Stimulated activated CD8-positive, alpha-beta memory T cell treated with anti-CD3 and anti-CD28 coated beads, Interleukin-4, amount 100 ng/mL, for 1 hour (primary cell): ENCODE measurements at regions not wholly inside any gene's neighbourhood (a gene's known extent, or its start where the extent isn't known, plus 50 kb on each side); places are given as distances from the start of the nearest gene placed in this dataset.

Experiments
- DNase-seq, 2 donors: peaks; one replicate each; pipeline ENCODE4 v3.0.0-alpha.2; 2020; ENCODE audit warnings: low read depth in 2 of 2, low spot score in 1 of 2

GRCh38 chr18:47346016-47346415 lies 94.6 kb upstream of the SKOR2 start:
- no peak for DNase-seq

DNA sequence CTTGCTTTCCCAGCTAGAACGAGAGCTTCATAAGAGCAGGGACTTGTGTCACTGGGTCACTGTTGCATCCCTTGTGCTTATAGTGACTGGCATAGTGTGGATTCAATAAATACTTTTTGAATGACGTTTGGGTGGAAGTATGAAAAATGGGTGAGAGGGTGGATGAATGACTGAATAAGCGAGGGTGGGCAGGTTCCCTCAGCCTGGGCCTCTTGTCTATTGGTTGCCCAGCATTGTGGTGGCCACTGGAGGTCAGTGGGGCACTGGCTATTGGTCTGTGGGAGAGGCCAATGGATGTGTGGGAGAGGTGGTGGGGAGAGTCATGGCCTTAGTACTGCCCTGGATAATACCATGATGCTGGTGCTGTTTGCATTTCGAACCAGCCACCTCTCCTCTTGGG lies 93.8 kb upstream of the SKOR2 start:
- DNase-seq: no peak

- no peak for DNase-seq
Observed at GRCh38 chr18:47343291-47343690, 91.8 kb upstream of the SKOR2 start.

DNA sequence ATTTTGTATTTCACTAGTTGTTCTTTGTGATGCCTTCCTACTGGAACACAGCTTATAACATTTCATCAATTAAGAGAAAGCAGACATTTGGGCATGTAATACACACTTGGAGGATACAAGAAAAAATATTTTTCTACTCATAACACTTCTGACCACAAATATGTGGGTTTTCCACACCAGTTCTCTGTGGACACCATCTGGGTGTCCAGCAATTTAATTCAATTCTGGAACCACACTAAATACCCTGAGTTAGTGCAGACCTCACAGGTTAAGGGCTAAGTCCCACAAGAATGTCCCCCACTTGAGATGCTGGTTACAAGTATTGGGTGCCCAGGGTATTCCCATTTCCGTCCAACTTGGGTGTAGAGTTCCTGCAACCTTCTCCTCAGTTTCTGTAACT lies 91.1 kb upstream of the SKOR2 start:
- no peak for DNase-seq

DNA sequence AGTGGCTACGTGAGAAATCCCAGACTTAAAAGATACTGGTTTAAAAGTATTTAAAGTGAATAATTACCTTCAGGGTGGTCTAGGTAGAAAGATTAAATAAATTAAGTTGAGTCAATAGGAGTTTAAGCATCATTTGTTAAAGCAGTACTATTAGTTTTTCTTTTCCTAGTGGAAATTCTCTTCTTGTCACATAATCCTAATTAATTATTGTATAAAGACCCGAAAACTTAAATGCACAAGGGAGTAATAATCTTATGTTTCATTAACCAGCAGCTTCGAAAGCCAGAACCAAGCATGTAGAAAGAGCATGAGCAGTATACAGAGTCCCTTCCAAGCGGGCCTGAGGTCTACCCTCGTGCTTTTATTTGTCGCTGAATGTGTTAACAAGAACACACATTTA lies 90.2 kb upstream of the SKOR2 start:
- no peak for DNase-seq

- no peak for DNase-seq
Observed at GRCh38 chr18:47334966-47335365, 83.5 kb upstream of the SKOR2 start.

- no peak for DNase-seq
Observed at GRCh38 chr18:47333926-47334635, 82.6 kb upstream of the SKOR2 start.

- DNase-seq: no peak
Observed at GRCh38 chr18:47331641-47332040, 80.2 kb upstream of the SKOR2 start.

DNA sequence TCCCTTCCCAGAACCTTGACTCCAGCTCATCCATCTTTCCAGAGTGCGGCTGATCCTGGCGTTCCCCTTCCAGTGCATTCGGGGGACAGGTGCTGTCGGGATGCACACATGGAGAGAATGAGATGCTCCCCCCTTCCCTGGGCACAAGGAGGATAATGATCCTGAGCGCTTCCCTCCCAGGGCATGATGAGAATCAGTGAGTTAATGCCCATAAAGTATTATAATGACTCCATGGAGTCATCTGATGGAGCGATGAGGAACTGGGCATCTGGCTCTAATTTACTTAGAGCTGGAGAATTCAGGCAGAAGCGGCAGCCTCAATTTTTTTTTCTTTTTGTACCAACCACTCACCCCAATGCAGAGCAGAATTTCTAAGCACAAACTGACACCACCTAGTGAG lies 79.6 kb upstream of the SKOR2 start:
- DNase-seq: no peak

DNA sequence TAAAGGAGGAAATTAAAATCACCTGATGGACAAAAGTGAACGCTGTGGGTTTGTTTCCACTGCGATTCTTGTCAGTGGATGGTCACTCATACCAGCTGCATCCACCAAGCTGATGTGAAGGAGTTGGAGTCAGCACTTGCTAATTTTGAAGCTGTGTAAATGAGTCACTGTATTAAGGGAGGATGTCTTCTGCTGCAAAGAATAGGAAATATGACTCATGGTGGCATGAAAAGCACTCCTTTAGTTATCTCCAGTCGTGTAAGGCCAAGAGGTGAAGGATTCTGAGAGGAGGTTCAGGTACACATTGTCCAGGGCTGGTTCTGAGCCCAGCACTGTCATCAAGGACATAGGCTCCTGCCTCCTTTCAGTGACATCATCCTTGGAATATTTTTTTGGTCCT lies 71.7 kb upstream of the SKOR2 start:
- no peak for DNase-seq

DNA sequence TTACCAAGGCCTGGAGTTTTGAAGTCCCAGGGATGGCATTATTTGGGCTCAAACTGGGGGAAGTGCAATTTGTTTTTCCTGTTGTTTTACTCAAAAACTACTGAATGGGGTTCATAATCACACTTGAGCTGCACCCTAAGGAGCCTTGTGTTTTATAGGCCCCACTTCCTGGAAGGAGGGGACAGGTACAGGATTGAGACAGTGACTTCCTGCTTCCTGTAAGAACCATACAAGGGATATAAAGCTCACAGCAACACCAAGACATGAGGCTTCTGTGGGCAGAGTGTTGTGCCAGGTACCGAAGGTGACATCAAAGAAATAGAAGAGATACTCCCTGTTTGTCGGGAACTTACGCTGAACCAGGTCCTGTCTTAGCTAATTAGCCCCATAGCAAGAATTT lies 70.4 kb upstream of the SKOR2 start:
- DNase-seq: no peak

DNA sequence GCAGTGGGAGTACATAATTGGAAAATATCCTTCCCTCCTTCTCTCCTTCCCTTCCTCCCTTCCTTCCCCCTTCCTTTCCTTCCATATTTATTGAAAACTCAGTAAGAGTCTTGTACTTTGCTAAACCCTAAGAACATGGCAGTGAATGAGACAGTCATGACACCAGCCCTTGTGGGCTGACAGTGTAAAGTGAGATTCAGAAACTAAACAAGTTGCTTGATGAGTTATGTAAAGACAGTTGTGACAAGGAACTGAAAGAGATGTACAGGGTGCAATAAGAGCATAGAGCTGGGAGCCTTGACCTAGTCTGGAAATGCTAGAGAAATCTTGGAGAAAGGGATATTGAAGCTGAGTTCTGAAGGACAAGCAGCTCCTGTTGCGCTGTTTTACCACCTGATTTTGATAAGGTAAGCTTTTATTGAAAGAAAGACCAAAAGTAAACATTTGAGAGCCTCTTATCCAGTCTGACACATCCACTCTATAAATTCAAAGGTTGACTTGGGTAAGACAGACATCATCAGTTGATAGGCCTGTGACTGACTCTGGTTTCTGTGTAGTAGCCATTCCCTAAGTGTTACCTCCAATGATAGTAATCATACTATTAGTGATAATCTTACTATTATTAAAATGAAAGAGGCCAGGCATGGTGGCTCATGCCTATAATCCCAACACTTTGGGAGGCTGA lies 66.5 kb upstream of the SKOR2 start:
- DNase-seq: no peak

- DNase-seq: no peak
Observed at GRCh38 chr18:47316924-47317323, 65.5 kb upstream of the SKOR2 start.

DNA sequence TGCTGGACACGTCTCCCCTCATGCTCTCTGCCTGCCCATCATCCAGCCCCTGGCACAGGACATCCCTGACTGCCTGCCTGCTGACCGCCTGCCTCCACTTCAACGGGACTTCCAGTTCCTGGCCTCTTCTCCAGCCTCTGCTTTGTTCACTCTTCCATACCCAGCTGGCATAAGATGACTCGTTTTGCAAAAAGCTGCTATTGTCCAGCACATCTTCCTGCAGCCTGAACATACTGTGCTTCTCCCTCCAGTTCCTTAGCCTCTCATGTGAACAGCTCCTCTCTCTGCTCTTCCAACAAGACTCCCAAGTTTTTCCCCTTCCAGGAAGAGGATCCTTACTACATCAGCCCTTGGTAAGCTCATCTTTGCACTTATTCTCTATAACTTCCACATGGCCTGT lies 62.4 kb upstream of the SKOR2 start:
- no peak for DNase-seq

DNA sequence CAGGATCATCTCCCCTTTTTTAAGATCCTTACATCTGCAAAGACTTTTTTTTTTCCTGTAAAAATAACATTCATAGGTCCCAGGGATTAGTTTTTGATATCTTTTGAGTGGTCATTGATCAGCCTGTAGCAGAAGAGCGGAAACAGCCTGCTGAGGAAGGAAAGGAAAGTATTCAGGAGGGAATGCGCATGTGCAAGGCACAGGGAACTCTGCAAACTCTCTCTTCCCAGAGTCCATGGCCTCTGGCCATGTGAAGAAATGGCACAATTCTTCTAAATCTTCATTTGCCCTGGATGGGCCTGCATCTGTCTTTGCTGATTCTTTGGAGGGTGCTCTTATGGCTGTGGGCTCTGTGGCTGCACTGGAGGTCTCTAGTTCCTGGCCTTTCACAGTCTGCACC lies 60.1 kb upstream of the SKOR2 start:
- DNase-seq: no peak
